ENCODE measurements at regions not wholly inside any gene's neighbourhood (a gene's known extent, or its start where the extent isn't known, plus 50 kb on each side); places are given as distances from the start of the nearest gene placed in this dataset.
"Not testable (repeated sequence)": the region's sequence is repeated elsewhere in the genome, so short reads cannot be mapped to it uniquely, and the experiment has no call there.

DNA sequence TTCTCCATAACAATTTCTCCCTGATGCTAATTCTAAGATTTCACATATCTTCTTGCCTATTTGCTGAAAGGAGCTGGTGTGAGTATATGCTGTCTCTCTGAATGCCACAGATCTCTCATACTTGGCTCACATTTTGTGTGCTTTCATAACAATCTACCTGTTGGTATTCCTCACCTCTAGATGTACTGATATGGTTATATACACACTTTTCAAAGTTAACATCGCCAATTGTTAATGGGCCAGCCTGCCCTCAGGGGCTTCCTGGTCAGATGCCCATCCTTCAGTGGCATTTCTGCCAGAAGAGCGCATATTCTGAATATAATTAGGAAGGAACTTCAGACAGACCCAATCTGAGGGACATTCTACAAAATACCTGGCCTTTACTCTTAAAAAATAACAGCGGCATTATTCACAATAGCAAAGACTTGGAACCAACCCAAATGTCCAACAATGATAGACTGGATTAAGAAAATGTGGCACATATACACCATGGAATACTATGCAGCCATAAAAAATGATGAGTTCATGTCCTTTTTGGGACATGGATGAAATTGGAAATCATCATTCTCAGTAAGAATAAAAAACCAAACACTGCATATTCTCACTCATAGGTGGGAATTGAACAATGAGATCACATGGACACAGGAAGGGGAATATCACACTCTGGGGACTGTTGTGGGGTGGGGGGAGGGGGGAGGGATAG is 123.9 kb upstream of the FAT1 start:
- DNase-seq, result not testable (repeated sequence)

DNA sequence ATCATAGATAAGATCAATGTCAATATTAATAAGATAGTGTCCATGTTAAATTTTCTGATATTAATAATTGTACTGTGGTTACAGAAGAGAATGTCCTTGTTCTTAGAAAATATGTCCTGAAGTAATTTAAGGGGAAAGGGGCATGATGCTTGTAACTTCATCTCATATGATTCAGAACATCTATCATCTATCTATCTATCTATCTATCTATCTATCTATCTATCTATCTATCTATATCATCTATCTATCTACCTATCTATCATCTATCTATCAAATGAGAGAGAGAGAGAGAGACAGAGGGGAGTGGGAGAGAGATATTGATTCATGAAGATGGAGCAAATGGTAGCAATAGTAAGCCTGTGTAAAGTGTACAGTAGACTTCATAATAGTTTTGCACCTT is 124.8 kb upstream of the FAT1 start:
- DNase-seq, result no peak

DNA sequence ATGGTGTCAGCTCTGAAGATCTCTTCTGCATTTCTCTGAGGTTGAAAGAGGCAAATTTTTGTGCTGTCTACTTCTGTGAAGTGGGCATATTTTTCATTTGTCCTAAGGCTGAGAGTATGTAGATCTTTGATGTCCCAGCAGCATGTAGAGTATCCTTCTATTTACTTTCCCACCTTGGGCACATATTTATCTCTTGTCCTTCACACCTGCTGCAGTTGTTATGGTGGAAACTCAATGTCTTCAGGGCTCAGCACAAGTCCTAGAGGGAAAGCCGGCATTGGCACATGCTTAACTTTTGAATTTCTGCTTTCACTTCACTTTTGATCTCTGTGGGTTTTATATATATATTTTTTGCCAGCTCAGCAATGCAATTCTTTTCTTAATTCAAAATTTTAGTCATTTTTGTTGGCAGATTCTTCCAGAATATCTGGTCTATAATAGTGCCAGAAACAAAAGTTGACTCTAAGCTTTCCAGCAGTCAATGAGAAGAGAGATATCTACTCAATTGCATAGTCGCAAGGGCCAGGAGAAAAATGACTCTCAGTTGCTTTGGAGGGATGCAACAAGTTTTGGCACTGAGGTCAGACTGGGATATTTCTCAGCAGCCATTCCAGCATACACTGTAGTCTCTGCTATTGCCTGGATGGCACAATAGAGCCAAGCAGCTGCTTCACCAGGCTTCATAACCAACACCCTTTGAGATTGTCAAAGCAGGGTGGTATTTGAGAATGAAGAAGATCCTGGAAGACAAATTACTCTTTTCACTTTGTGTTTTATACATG is 127.8 kb upstream of the FAT1 start:
- no peak for DNase-seq

DNA sequence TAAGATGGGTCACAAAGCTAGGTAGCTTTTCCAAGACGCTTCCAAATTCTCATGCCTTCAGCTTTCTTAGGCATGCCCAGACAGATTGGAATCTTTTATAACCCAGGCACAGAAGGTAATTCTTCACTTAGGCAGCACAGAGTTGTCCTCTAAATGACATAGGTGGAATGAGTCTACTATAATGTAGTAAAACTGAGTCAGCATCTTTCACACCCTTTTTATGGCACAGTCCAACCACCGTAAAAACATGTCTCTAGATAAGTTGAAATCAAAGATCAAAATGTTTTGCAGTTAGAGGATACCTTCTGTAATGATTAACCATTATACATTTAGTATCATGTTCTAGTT is 128.4 kb upstream of the FAT1 start:
- no peak for DNase-seq

DNA sequence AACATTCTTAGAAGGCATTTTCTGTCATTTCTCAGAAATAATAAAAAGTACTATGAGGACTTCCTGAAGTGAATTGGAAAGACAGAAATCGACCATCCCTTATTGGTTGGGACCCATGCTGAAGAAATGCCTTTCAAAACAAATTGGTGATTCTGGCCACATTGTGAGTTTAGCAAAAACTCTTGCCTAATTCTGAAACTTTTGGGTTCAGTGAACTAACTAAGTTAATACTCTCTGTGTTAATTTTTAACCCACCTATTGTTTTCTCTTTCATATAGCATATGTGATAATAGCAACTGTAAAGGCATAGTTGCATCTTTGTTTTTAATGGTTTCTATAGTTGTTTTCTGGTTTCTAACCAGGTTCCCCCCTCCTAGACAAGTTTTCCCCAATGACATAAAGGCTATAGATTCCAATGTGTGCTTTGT is 129.3 kb upstream of the FAT1 start:
- no peak for DNase-seq

DNA sequence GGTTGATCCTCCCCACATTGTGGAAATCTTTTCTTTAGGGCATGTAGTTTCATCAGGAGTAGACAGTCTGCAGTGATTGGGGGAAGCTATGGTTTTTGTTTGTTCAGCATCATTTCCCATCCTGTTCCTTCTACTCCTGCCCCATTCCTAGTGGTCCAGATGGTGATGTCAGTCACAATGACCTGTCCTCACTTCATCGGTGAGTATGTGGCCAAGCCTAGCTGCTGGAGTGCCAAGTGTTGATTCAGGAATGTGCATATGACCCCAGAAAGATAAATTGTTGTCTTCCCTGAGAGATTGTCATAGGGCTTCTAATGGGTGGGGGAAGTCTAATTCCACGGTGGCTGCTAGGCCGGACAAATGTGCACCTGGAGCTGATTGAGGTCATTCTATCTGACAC is 130.6 kb upstream of the FAT1 start:
- DNase-seq, result no peak

DNA sequence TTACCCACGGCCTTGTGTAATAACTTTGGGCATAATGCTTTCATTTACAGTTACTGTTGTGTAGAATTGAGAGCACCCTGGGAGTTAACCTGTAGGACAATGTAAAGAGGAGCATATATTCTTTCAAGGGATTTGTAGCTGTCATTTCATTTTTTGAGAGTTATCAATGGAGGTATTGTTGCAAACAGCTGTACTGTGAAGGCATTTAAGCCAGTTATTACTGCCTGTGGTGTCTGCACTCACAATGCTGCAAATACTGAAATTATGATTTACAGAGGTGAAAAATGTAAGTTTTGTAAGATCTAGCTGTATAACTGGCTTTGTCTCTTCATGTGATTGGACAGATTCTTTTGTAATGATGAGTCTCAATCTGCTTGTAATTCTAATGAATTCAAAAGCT is 131.5 kb upstream of the FAT1 start:
- no peak for DNase-seq

DNA sequence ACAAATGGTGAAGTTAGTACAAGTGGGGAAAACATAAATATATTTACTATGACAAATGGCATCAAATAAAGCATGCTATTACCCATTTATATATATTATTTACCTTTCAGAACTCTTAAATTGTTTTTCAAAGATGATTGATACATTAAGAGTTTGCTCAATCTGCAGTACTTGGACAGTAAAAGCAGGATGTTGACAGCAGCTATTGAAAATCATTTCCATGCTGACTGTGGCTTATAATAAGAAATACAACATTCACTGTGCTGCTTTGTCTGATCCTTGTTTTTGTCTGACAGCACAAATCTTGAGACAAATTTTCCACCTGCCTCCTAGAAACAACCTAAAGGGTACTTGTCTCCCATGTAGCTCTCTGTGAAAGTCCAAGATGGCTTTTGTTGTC is 134.1 kb upstream of the FAT1 start:
- DNase-seq, result no peak

DNA sequence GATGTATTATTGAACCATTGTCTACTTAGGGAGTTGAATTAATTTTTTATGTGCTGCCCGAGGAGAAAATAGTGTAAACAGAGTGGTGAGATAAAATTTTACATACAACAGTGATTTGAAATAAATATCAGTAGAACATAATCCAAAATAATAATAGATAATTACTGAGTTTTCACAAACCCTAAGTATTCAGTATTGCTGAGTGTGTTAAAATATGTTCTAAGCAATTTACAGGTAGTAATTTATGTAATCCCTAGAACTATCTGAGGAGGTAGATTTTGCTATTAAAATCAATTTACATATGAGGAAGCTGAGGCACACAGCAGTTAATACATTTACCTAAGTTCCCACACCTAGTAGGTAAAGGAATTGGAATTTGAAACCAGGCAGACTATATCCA is 134.7 kb upstream of the FAT1 start:
- DNase-seq, result no peak

DNA sequence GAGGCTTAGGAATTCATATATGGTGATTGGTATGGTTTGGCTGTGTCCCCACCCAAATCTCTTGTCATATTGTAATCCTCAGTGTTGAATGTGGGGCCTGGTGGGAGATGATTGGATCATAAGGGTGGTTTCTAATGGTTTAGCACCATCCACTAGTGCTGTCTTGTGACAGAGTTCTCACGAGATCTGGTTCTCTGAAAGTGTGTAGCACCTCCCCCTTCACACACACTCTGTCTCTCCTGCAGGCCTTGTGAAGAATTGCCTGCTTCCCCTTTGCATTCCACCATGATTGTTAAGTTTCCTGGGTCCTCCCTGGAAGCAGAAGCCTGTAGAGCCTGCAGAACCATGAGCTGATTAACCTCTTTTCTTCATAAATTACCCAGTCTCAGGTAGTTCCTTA is 135.8 kb upstream of the FAT1 start:
- no peak for DNase-seq

DNA sequence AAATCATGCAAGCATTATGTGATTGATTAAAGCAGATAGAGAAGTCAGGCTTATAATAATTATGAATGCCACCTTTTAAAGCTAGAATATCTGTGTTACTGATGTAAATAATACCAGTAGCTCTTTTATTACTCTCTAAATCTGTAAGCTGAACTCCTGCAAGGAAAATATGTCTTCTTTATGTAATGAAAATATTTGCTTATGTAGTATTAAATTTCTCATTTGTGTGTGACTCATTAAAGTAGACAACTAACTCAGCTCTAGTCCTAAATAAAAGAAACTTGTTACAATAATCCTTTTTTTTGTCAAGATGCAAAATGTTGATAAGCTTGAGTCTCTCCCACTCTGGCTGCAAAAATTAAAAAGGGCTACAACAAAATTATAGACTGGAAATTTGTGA is 137.7 kb upstream of the FAT1 start:
- no peak for DNase-seq

DNA sequence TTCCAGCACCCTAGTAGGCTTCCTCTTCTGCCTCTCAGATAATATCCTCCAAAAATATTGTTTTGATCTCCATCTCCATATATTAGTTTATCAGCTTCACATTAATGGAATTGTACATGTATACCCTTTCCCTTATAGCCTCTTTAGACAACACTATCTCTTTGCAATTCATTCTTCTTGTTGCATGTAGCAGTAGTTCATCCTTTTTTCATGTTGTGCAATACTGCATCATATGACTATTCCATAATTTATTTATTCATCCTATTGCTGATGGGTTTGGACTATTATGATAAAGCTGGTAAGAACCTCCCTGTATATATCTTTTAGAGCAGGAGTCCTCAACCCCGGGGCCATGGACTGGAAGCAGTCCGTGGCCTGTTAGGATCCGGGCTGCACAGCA is 148.2 kb upstream of the FAT1 start:
- no peak for DNase-seq

DNA sequence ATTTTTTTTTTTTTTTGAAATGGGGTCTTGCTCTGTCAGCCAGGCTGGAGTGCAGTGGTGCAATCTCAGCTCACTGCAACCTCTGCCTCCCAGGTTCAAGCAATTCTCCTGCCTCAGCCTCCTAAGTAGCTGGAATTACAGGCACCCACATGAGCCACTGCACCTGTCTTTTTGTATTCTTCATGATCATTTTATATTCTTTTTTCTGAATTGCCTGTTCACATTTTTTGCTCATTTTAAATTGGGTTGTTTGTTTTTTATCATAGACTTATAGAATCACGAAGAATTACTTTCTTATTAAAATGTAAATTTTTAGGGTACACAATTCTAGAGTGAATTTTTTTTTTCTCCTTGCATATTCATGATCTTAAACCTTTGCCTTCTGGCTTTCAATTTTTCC is 149.4 kb upstream of the FAT1 start:
- not testable (repeated sequence) for DNase-seq

DNA sequence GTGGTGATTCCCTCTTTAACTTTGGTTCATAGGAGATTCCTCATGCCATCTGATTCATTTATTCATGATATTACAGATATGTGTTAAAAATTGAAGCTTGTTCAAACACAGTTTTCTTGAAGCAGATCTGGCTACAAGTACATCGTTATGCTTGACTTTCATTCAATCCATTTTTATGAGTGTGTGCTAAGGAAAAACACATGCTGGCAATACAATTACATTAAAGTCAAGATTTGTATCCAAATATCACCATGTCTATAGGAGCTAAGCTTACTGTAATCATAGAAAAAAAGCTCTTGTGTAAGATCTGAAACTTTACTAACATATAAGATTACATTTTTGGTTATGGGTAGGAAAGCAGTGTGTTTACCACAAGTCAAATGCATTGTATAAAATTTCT is 151.8 kb upstream of the FAT1 start:
- DNase-seq, result no peak

DNA sequence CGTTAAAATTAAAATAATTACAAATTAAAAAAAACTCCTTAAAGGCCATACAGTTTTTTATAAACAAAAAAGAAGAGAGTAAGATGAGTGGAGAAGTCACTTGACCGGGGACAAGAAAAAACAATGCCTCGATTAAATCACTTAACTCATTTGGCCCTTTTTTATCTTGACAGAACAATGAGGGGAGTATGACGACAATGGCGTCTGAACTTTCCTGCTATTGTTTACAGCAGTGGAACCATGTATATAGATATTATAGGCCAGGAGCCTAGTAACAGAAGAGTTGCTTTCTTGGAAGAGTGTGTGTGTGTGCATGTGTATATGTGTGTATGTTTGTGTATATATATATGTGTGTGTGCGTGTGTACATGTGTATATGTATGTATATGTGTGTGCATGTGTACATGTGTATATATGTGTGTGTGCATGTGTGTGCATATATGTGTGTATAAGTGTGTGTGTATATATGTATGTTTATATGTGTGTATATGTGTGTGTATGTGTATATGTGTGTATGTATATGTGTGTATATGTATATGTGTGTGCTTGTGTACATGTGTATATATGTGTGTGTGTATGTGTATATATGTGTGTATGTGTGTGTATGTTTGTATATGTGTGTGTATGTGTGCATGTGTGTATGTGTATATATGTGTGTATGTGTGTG is 153.4 kb upstream of the FAT1 start:
- DNase-seq, result no peak

DNA sequence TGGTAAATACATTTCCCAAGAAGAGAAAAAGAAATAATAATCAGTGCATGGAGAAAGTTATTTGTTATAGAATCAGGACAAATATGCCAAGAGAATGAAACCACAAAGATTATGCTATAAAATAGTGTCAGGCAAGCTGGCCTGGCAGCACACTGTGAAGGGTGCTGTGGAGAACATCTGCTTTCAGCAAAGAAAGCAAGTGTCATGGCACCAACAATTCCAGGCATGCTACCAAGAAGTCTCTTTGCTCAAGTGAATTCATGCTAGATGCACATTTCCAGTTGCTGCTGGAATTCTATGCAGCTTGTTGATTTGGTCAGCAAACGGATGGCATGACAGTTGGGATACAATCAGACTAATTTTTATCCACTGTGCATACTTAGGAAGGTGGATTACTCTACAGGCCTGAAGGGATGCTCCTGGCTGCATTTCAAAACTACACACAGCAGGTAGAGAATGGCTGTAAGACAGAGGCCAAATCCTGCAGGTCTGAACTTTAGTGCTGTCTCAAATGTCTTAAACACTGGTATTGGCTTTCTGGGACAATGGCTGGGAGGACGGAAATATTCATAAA is 154.6 kb upstream of the FAT1 start:
- DNase-seq, result no peak

DNA sequence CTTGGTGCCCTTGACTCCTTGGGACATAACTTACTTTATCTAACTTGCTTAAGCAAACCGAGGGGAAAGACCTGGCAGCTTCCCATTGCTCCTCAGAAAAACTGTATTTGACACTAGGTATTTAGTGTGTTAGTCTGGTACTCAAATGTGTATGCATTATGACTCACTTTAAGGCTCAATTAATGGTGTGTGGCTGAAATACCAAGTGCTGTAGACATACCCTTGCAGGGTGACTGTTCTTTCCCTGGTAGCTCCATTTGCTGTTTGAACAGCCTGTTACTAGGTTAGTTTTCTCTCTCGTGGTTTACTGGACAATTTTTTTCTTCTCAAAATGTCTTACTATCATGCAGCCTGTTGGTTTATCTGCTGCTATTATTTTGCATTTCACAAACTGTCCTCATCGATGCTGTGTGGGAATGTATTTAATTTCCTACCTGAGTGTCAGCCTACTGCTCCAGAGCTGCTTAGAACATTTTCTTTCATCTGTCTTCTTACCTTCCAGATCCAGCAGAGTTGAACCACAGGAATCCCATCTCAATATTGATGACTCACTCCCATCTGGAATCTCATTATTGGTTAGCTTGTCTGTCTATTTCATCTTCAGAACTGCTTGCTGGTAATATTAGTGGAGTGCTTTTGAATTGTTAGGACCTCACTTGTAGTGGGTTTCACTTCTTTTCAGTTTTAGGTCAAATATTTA is 158.0 kb upstream of the FAT1 start:
- no peak for DNase-seq

DNA sequence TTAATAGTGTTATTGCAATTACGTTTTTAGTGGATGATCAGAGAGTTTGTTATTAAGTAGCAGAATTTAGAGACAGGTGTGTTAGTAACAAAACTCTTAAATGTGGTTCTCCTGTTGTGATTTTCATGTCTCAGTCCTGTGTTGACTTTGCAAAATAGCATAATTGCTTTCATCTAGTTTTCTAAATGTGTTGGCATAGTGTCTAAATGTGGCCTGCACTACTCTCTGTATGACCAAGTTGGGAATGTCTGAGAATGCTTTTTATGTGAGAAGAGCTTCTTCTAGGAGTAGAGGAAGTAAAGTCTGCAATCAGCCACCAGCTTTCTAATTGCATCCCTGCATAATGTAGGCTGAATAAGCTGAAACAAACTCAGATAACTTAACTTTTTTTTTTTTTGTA is 158.6 kb upstream of the FAT1 start:
- no peak for DNase-seq

DNA sequence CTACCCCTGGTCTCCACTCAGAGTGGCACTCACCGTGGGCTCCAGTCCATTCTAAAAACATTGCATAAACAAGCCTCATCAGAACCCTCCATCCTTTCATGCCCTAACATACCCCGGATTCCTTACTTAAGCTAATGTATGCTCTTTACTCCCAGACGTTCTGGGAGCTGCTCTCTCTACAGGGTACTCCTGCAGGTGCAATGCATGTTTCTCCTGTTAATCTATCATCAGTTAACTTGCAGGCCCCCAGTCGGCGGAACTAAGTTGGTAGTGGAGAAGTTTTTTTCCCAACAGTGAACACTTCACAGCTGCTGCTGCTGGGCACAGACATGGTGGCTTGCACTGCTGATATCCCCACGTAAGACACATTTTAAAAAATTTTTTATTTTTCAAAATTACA is 161.6 kb upstream of the FAT1 start:
- DNase-seq, result no peak

DNA sequence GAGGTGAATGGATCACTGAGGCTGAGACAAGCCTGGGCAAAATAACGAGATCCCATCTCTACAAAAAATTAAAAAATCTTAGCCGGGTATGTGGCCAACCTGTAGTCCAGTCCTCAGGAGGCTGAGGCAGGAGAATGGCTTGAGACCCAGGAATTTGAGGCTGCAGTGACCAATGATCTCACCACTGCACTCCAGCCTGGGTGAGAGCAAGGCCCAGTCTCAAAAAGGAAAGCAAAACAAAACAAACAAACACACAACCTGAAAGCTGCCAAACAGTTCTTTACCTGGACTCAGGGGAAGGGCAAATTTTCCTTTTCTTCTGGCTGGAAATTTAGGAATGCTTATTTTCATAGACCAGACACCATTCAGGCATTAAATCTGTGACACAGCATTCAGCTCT is 163.1 kb upstream of the FAT1 start:
- DNase-seq, result no peak

DNA sequence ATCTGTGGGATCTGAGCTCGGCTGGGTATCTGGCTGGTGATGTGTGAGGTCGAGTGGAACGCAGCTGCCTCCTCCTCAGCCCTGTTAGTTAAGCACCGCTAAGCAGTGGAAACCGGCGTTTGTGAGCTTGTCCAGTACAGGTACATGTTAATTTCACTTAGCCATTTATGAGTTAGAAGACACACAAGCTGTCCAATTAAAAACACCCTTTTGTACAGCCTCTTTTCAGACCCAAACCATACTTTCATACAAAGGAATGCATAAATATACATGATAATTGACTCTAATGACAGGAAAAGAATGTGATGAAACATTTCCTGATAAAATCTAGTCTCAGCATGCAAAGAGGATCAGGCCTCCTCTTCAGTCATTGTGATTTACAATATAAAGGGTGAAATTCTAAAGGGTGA is 163.6 kb upstream of the FAT1 start:
- no peak for DNase-seq

DNA sequence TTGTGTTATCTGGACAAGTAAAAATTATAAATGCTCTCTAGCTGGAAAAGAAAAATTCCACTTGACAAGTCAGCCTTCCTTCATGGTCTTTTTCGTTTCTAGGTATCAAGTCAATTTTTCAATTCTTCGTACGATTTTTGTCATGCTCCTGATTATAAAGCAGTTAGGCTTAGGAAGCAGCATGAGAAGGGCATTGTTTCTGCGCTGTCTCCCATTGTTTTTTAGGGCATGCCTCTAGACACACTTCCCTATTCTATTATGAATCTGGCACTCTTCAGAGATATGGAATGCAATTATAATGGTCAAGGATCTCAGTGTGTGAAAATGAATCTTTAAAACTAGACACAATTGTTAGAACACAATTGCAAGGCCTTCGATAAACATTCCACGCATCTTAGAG is 164.1 kb upstream of the FAT1 start:
- no peak for DNase-seq

DNA sequence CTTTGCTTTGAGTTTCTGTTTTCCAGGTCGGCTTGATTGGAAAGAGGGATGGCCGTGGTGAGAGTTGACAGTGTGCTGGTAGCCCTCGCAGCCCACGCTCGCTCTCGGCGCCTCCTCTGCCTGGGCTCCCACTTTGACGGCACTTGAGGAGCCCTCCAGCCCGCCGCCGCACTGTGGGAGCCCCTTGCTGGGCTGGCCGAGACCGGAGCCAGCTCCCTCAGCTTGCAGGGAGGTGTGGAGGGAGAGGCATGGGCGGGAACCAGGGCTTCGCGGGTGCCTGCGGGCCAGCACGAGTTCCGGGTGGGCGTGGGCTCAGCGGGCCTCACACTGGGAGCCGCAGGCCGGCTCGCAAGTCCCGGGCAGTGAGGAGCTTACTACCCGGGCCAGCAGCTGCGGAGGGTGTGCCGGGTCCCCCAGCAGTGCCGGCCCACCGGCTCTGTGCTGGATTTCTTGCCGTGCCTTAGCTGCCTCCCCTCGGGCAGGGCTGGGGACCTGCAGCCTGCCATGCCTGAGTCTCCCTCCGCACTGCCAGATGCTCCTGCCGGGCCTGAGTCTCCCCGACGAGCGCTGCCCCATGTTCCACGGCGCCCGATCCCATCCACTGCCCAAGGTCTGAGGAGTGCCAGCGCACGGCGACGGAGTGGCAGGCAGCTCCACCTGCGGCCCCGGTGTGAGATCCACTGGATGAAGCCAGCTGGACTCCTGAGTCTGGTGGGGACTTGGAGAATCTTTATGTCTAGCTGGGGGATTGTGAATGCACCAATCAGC is 166.4 kb upstream of the FAT1 start:
- no peak for DNase-seq

Data from DMS 273 treated with DMSO at 0.1 percent for 48 hours (cell line).